Astrocyte (in vitro differentiated cells and primary cell): ENCODE measurements at regions not wholly inside any gene's neighbourhood (a gene's known extent, or its start where the extent isn't known, plus 50 kb on each side); places are given as distances from the start of the nearest gene placed in this dataset.

ENCODE experiments used
- DNase-seq: peaks from one replicate; pipeline ENCODE4 v3.0.0-alpha.2; 2010; ENCODE audit warnings: low read depth
- FAIRE-seq: peaks from 2 replicates; lab custom pipeline; 2011; peaks lifted over from hg19 to GRCh38; lab: Jason Lieb, UNC
- H2AFZ ChIP-seq: 2 replicates; pipeline ENCODE4 v1.6.0; 2012; ENCODE audit warnings: low read depth, low read length, inconsistent platforms
- H3K27ac ChIP-seq: 2 replicates; pipeline ENCODE4 v1.5.1; 2011; ENCODE audit warnings: low read depth, low read length, inconsistent platforms
- H3K27me3 ChIP-seq: 2 replicates; pipeline ENCODE4 v1.6.0; 2011; ENCODE audit warnings: low read length, inconsistent platforms; ENCODE audit not compliant: insufficient read depth
- H3K36me3 ChIP-seq: 2 replicates; pipeline ENCODE4 v1.5.1; 2011; ENCODE audit warnings: low read length, inconsistent platforms; ENCODE audit not compliant: insufficient read depth
- H3K4me1 ChIP-seq: 2 replicates; pipeline ENCODE4 v1.5.1; 2011; ENCODE audit warnings: low read length, inconsistent platforms; ENCODE audit not compliant: insufficient read depth
- H3K4me2 ChIP-seq: 2 replicates; pipeline ENCODE4 v1.6.0; 2012; ENCODE audit warnings: low read length, inconsistent platforms
- H3K4me3 ChIP-seq: 2 replicates; pipeline ENCODE4 v1.5.1; 2011; ENCODE audit warnings: low read depth, mild to moderate bottlenecking, low read length, inconsistent platforms; ENCODE audit not compliant: insufficient read depth
- H3K79me2 ChIP-seq: 2 replicates; pipeline ENCODE4 v1.6.0; 2012; ENCODE audit warnings: mild to moderate bottlenecking, low read length, inconsistent platforms; ENCODE audit not compliant: insufficient read depth
- H3K9ac ChIP-seq: 2 replicates; pipeline ENCODE4 v1.6.0; 2012; ENCODE audit warnings: mild to moderate bottlenecking, low read length, inconsistent platforms
- H3K9me3 ChIP-seq: 2 replicates; pipeline ENCODE4 v1.5.1; 2012; ENCODE audit warnings: low read depth, mild to moderate bottlenecking, low read length, inconsistent platforms; ENCODE audit not compliant: insufficient read depth
- H4K20me1 ChIP-seq: 2 replicates; pipeline ENCODE4 v1.6.0; 2012; ENCODE audit warnings: low read length, inconsistent platforms; ENCODE audit not compliant: insufficient read depth
- H3K27ac Mint-ChIP-seq: one replicate; pipeline ENCODE4 v1.8.0; 2021; ENCODE audit warnings: mild to moderate bottlenecking, mixed read lengths; ENCODE audit not compliant: unreplicated experiment
- H3K27me3 Mint-ChIP-seq: one replicate; pipeline ENCODE4 v1.8.0; 2021; ENCODE audit warnings: low read depth, mixed read lengths; ENCODE audit not compliant: unreplicated experiment
- H3K36me3 Mint-ChIP-seq: one replicate; pipeline ENCODE4 v1.8.0; 2021; ENCODE audit warnings: low read depth, mixed read lengths; ENCODE audit not compliant: unreplicated experiment
- H3K4me1 Mint-ChIP-seq: one replicate; pipeline ENCODE4 v1.8.0; 2021; ENCODE audit warnings: low read depth, mixed read lengths; ENCODE audit not compliant: unreplicated experiment
- H3K4me3 Mint-ChIP-seq: one replicate; pipeline ENCODE4 v1.8.0; 2021; ENCODE audit warnings: mild to moderate bottlenecking, moderate library complexity, mixed read lengths; ENCODE audit not compliant: unreplicated experiment
- H3K9me3 Mint-ChIP-seq: one replicate; pipeline ENCODE4 v1.8.0; 2021; ENCODE audit warnings: mild to moderate bottlenecking, mixed read lengths; ENCODE audit not compliant: unreplicated experiment
- CTCF ChIP-seq: IDR thresholded peaks from 2 replicates; pipeline ENCODE4 v1.5.1; 2011; ENCODE audit warnings: low read depth, mild to moderate bottlenecking, inconsistent platforms, low read length, moderate library complexity; ENCODE audit not compliant: insufficient read depth
- EZH2 ChIP-seq: IDR thresholded peaks from 2 replicates; pipeline ENCODE4 v1.6.1; 2012; ENCODE audit warnings: mild to moderate bottlenecking, low read length, inconsistent platforms; ENCODE audit not compliant: insufficient read depth

DNA sequence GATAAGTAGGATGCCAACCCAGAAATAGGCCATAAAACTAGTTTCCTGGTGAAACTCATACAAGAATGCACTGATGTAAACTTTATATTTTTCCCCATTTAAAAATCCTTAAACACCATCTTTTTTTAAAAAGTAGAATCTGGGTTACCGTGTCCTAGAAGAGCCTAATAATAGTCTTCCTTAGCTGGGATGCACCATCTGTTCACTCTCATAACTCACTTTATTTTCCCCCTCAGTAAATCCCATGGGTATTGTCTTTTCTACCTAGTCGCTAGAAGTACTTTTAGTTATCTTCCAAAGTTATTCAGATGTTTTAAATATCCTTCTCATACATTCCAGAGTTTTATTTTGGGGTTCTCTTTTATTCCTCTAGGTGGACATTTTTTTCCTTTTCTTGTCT, 250.2 kb downstream of the PLA2G4A start:
- DNase-seq = no peak
- TF ChIP-seq CTCF (no peak), EZH2 (no peak)
- no peaks in the 10 kb centered on the region for H3K27me3 Mint-ChIP-seq
- peaks cover 1% of the 10 kb centered on the region for H3K36me3 Mint-ChIP-seq
- Histone ChIP-seq H3K9me3 (no peaks in the 10 kb centered on the region), H3K4me2 (no peak overlapping the region), H4K20me1 (no peaks in the 10 kb centered on the region), H3K4me1 (no peaks in the 10 kb centered on the region), H3K36me3 (no peaks in the 10 kb centered on the region), H3K79me2 (no peaks in the 10 kb centered on the region), H3K4me3 (no peak overlapping the region), H3K9ac (no peak overlapping the region), H3K27ac (no peak overlapping the region), H3K27me3 (no peaks in the 10 kb centered on the region), H2AFZ (no peak overlapping the region)
- H3K4me3 Mint-ChIP-seq = no peak overlapping the region
- no peak overlapping the region for H3K27ac Mint-ChIP-seq
- H3K4me1 Mint-ChIP-seq = no peaks in the 10 kb centered on the region
- peaks cover 4% of the 10 kb centered on the region for H3K9me3 Mint-ChIP-seq
- FAIRE-seq = no peak

DNA sequence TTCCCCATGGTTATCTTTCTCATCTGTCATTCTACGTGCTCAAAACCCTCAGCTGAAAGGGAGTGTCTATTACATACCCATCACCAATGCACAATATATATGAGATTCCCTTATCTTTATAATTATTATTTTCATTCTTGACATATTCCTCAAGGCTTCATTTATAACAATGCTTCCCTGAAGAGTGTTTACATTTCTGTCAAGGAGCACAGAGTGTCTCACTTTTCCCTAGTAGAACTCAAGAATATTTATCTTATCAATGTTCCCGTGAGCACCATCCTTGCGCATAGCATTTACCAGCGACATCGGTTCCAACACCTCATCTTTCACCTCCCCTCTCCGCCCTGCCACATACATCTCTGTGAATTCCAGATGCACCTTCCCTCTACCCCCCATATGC, 250.6 kb downstream of the PLA2G4A start:
- Histone ChIP-seq H3K36me3 (no peaks in the 10 kb centered on the region), H2AFZ (no peak overlapping the region), H3K79me2 (no peaks in the 10 kb centered on the region), H3K9ac (no peak overlapping the region), H4K20me1 (no peaks in the 10 kb centered on the region), H3K4me1 (no peaks in the 10 kb centered on the region), H3K4me2 (no peak overlapping the region), H3K4me3 (no peak overlapping the region), H3K9me3 (no peaks in the 10 kb centered on the region), H3K27ac (no peak overlapping the region), H3K27me3 (no peaks in the 10 kb centered on the region)
- no peak for DNase-seq
- no peak overlapping the region for H3K4me3 Mint-ChIP-seq
- no peaks in the 10 kb centered on the region for H3K27me3 Mint-ChIP-seq
- H3K36me3 Mint-ChIP-seq = peaks cover 1% of the 10 kb centered on the region
- H3K9me3 Mint-ChIP-seq = peaks cover 4% of the 10 kb centered on the region
- no peak overlapping the region for H3K27ac Mint-ChIP-seq
- TF ChIP-seq CTCF (no peak), EZH2 (no peak)
- H3K4me1 Mint-ChIP-seq = no peaks in the 10 kb centered on the region
- FAIRE-seq = no peak

DNA sequence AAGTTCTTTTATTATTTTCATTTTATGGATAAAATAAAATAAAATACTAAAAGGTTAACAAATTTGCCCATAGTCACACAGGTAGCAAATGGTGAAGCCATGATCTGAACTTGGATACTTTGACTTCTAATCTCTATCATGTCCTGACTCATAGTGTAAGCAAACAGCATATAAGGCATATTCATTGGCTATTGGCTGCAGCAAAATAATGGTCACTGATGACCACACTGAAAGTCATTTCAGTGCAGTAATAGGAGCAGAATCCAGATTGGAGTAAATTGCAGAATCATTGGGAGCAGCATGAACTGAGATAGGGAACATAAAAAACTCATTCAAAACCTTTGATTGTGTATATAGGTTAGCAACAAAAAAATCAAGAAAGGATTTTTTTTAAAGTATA, 262.9 kb downstream of the PLA2G4A start:
- Mint-ChIP-seq H3K4me1 (no peaks in the 10 kb centered on the region), H3K27me3 (no peaks in the 10 kb centered on the region), H3K4me3 (no peak overlapping the region), H3K9me3 (peaks cover 3% of the 10 kb centered on the region), H3K27ac (no peak overlapping the region), H3K36me3 (no peaks in the 10 kb centered on the region)
- no peaks in the 10 kb centered on the region for H3K9me3 ChIP-seq
- no peak for FAIRE-seq
- H3K27ac ChIP-seq = no peak overlapping the region
- peak; percentile 5 for DNase-seq
- H3K9ac ChIP-seq = no peak overlapping the region
- no peaks in the 10 kb centered on the region for H3K36me3 ChIP-seq
- no peak overlapping the region for H3K4me2 ChIP-seq
- no peak overlapping the region for H2AFZ ChIP-seq
- H3K4me3 ChIP-seq = no peak overlapping the region
- H3K4me1 ChIP-seq = no peaks in the 10 kb centered on the region
- H4K20me1 ChIP-seq = no peaks in the 10 kb centered on the region
- no peaks in the 10 kb centered on the region for H3K79me2 ChIP-seq
- H3K27me3 ChIP-seq = no peaks in the 10 kb centered on the region
- TF ChIP-seq EZH2 (no peak), CTCF (no peak)
